PC-3 (cell line): ENCODE measurements at regions not wholly inside any gene's neighbourhood (a gene's known extent, or its start where the extent isn't known, plus 50 kb on each side); places are given as distances from the start of the nearest gene placed in this dataset.

Source experiments
- ATAC-seq: fragments of 200-7000 bp; cut with Tn5 transposase; 2 replicates; pipeline ENCODE4 v1.9.1; 2020; ENCODE audit warnings: mild to moderate bottlenecking, moderate library complexity
- BruUV-seq: library from RNA; stranded (reverse); fragments of 400-500 nt; replicated peaks from 2 replicates; lab custom pipeline; 2021; lab: Mats Ljungman, UMichigan
- CTCF ChIA-PET: fragments of 300-600 bp; sonication (Branson Sonifier 250); formaldehyde crosslinking; loops from one replicate; lab custom pipeline; 2022; ENCODE audit warnings: antibody characterized with exemption; lab: Charles Lee
- POLR2A ChIA-PET: fragments of 300-600 bp; sonication (Branson Sonifier 250); formaldehyde crosslinking; loops from one replicate; lab custom pipeline; 2022; ENCODE audit warnings: antibody characterized with exemption; ENCODE audit not compliant: unreplicated experiment; lab: Charles Lee
- DNase-seq: peaks from one replicate; pipeline ENCODE4 v3.0.0-alpha.2; 2015
- H2AFZ ChIP-seq: fragments of 300-600 bp; sonication (generic); 2 replicates; pipeline ENCODE4 v1.6.0; 2016; ENCODE audit warnings: antibody characterized with exemption, low read length
- H3F3A ChIP-seq: fragments of 300-600 bp; sonication (generic); one replicate; pipeline ENCODE4 v1.6.0; 2017; ENCODE audit warnings: antibody characterized with exemption, low read length, control low read depth, mild to moderate bottlenecking; ENCODE audit not compliant: unreplicated experiment
- H3K27ac ChIP-seq: fragments of 300-600 bp; sonication (generic); 2 replicates; pipeline ENCODE4 v1.5.1; 2016; ENCODE audit warnings: mild to moderate bottlenecking, low read length
- H3K27me3 ChIP-seq: fragments of 300-600 bp; sonication (generic); 2 replicates; pipeline ENCODE4 v1.6.1; 2016; ENCODE audit warnings: low read length, mixed read lengths
- H3K36me3 ChIP-seq: fragments of 300-600 bp; sonication (generic); 2 replicates; pipeline ENCODE4 v1.6.1; 2016; ENCODE audit warnings: low read depth, mixed run types, low read length, mixed read lengths
- H3K4me1 ChIP-seq: fragments of 300-600 bp; sonication (generic); 2 replicates; pipeline ENCODE4 v1.5.1; 2016; ENCODE audit warnings: low read length; ENCODE audit not compliant: insufficient read depth
- H3K4me2 ChIP-seq: fragments of 300-600 bp; sonication (generic); 2 replicates; pipeline ENCODE4 v1.6.0; 2016; ENCODE audit warnings: low read length
- H3K4me3 ChIP-seq: fragments of 300-600 bp; sonication (generic); 2 replicates; pipeline ENCODE4 v1.5.1; 2016; ENCODE audit warnings: mild to moderate bottlenecking, low read length, mixed read lengths
- H3K79me2 ChIP-seq: fragments of 300-600 bp; sonication (generic); 2 replicates; pipeline ENCODE4 v1.6.1; 2017; ENCODE audit warnings: low read length, mixed read lengths
- H3K9ac ChIP-seq: fragments of 300-600 bp; sonication (generic); 2 replicates; pipeline ENCODE4 v1.6.0; 2016; ENCODE audit warnings: mild to moderate bottlenecking, low read length
- H3K9me2 ChIP-seq: fragments of 300-600 bp; sonication (generic); replicated peaks from 2 replicates; pipeline ENCODE4 v1.6.1; 2016; ENCODE audit warnings: mixed run types, low read length, mixed read lengths
- H3K9me3 ChIP-seq: fragments of 300-600 bp; sonication (generic); 2 replicates; pipeline ENCODE4 v1.6.1; 2016; ENCODE audit warnings: low read length, mixed read lengths
- H4K20me1 ChIP-seq: fragments of 300-600 bp; sonication (generic); 2 replicates; pipeline ENCODE4 v1.6.1; 2016; ENCODE audit warnings: low read length, mixed read lengths
- EZH2 ChIP-seq: fragments of 300-600 bp; sonication (generic); IDR thresholded peaks from one replicate; pipeline ENCODE4 v1.6.1; 2017; ENCODE audit warnings: antibody characterized with exemption, mild to moderate bottlenecking, low read length; ENCODE audit not compliant: unreplicated experiment
- EZH2phosphoT487 ChIP-seq: fragments of 300-600 bp; sonication (generic); IDR thresholded peaks from 2 replicates; pipeline ENCODE4 v1.6.1; 2018; ENCODE audit warnings: mild to moderate bottlenecking, antibody characterized with exemption, low read length, borderline replicate concordance
- intact Hi-C: fragments of 100-400 bp; cut with micrococcal nuclease; formaldehyde crosslinking; loops from 2 replicates; pipeline ENCODE4 v1.9.0; 2023
- TF ChIP-seq, protein P1 (sequence below): fragments of 300-600 bp; sonication (generic); conservative IDR thresholded peaks from 2 replicates; pipeline ENCODE4 v1.5.1; 2017; ENCODE audit warnings: antibody characterized with exemption, low read depth, mild to moderate bottlenecking, low read length

GRCh38 chr19:28867978-28868377, 345.0 kb downstream of the UQCRFS1 start:
- Histone ChIP-seq H3K9me3 (no peaks in the 10 kb centered on the region), H2AFZ (no peak overlapping the region), H3K9ac (no peak overlapping the region), H3K79me2 (no peaks in the 10 kb centered on the region), H3K27me3 (no peaks in the 10 kb centered on the region), H3K4me3 (no peak overlapping the region), H3F3A (no peaks in the 10 kb centered on the region), H3K36me3 (no peaks in the 10 kb centered on the region), H3K27ac (no peak overlapping the region), H3K9me2 (no peaks in the 10 kb centered on the region), H3K4me1 (no peaks in the 10 kb centered on the region), H4K20me1 (no peaks in the 10 kb centered on the region), H3K4me2 (no peak overlapping the region)
- intact Hi-C loops, result no loop called here
- ChIA-PET CTCF (no interaction called here), POLR2A (no interaction called here)
- TF ChIP-seq, protein P1, sequence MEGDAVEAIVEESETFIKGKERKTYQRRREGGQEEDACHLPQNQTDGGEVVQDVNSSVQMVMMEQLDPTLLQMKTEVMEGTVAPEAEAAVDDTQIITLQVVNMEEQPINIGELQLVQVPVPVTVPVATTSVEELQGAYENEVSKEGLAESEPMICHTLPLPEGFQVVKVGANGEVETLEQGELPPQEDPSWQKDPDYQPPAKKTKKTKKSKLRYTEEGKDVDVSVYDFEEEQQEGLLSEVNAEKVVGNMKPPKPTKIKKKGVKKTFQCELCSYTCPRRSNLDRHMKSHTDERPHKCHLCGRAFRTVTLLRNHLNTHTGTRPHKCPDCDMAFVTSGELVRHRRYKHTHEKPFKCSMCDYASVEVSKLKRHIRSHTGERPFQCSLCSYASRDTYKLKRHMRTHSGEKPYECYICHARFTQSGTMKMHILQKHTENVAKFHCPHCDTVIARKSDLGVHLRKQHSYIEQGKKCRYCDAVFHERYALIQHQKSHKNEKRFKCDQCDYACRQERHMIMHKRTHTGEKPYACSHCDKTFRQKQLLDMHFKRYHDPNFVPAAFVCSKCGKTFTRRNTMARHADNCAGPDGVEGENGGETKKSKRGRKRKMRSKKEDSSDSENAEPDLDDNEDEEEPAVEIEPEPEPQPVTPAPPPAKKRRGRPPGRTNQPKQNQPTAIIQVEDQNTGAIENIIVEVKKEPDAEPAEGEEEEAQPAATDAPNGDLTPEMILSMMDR, result no peak
- TF ChIP-seq EZH2phosphoT487 (no peak), EZH2 (no peak)
- DNase-seq (no peak), ATAC-seq (no peak)
- BruUV-seq, result no TSS peak

- DNase-seq, result no peak
- no TSS peak for BruUV-seq
- no peak overlapping the region for H3K4me3 ChIP-seq
Measured at GRCh38 chr19:28864577-28865042, 348.3 kb downstream of the UQCRFS1 start.

GRCh38 chr19:28864024-28864503, 348.9 kb downstream of the UQCRFS1 start:
- no peaks in the 10 kb centered on the region for H3K79me2 ChIP-seq
- no peaks in the 10 kb centered on the region for H3K9me3 ChIP-seq
- no peak overlapping the region for H3K9ac ChIP-seq
- DNase-seq (no peak), ATAC-seq (no peak)
- ChIA-PET POLR2A (no interaction called here), CTCF (no interaction called here)
- H3K27ac ChIP-seq, result no peak overlapping the region
- no TSS peak for BruUV-seq
- H3K4me1 ChIP-seq, result no peaks in the 10 kb centered on the region
- H3K4me3 ChIP-seq, result no peak overlapping the region
- H3K9me2 ChIP-seq, result no peaks in the 10 kb centered on the region
- H4K20me1 ChIP-seq, result no peaks in the 10 kb centered on the region
- no peaks in the 10 kb centered on the region for H3K27me3 ChIP-seq
- intact Hi-C loops, result no loop called here
- H3F3A ChIP-seq, result no peaks in the 10 kb centered on the region
- no peak overlapping the region for H2AFZ ChIP-seq
- H3K4me2 ChIP-seq, result no peak overlapping the region
- H3K36me3 ChIP-seq, result no peaks in the 10 kb centered on the region
- no peak for TF ChIP-seq EZH2
- TF ChIP-seq, protein P1, result no peak
- TF ChIP-seq EZH2phosphoT487, result no peak

More at GRCh38 chr19:28864577-28865042, 348.3 kb downstream of the UQCRFS1 start:
- CTCF ChIA-PET, result no interaction called here
- POLR2A ChIA-PET, result no interaction called here
- no peaks in the 10 kb centered on the region for H3F3A ChIP-seq
- no peak overlapping the region for H3K9ac ChIP-seq
- ATAC-seq, result no peak
- no peaks in the 10 kb centered on the region for H3K79me2 ChIP-seq
- H3K4me1 ChIP-seq, result no peaks in the 10 kb centered on the region
- TF ChIP-seq EZH2 (no peak), EZH2phosphoT487 (no peak)
- TF ChIP-seq, protein P1, result no peak
- no peak overlapping the region for H3K27ac ChIP-seq
- no peaks in the 10 kb centered on the region for H3K9me2 ChIP-seq
- intact Hi-C loops, result no loop called here
- no peaks in the 10 kb centered on the region for H3K9me3 ChIP-seq
- H4K20me1 ChIP-seq, result no peaks in the 10 kb centered on the region
- no peak overlapping the region for H2AFZ ChIP-seq
- H3K27me3 ChIP-seq, result no peaks in the 10 kb centered on the region
- H3K36me3 ChIP-seq, result no peaks in the 10 kb centered on the region
- no peak overlapping the region for H3K4me2 ChIP-seq
